ENCODE measurements at regions not wholly inside any gene's neighbourhood (a gene's known extent, or its start where the extent isn't known, plus 50 kb on each side); places are given as distances from the start of the nearest gene placed in this dataset.
"Not testable (repeated sequence)": the region's sequence is repeated elsewhere in the genome, so short reads cannot be mapped to it uniquely, and the experiment has no call there.

- Histone ChIP-seq H3K4me3 (ENCODE audit: low read length) (no peak overlapping the region), H3K27me3 (ENCODE audit: insufficient read depth, low read length) (no peaks in the 10 kb centered on the region), H3K4me1 (ENCODE audit: insufficient read depth, low read length) (no peaks in the 10 kb centered on the region), H3K9me3 (ENCODE audit: low read depth, low read length) (no peaks in the 10 kb centered on the region)
Measured at GRCh38 chr4:181860157-181860556, 383.0 kb upstream of the TENM3 start.

- Histone ChIP-seq H3K9me3 (ENCODE audit: low read depth, low read length) (no peaks in the 10 kb centered on the region), H3K4me3 (ENCODE audit: low read length) (no peak overlapping the region), H3K4me1 (ENCODE audit: insufficient read depth, low read length) (no peaks in the 10 kb centered on the region), H3K27me3 (ENCODE audit: insufficient read depth, low read length) (no peaks in the 10 kb centered on the region)
Measured at GRCh38 chr4:181860668-181861067, 382.5 kb upstream of the TENM3 start.

DNA sequence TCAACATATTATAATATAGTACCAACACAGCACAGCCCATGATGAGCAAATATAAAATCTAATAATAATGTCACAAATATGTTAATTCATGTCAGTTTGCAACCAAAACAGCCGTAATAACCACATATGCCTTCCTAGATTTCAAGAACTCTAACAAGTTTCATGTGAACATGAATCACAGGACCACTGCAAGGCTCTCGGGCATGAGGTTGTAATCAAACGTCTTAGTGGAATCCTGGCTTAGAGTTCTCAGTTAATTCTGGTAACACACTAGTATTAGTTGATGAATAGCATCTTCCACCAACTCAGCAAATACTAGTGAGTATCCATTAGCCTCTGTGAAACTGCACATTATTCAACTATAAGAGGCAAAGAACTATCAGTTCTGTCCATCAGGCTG lies 379.3 kb upstream of the TENM3 start:
- no peaks in the 10 kb centered on the region for H3K27me3 ChIP-seq (ENCODE audit: insufficient read depth, low read length)
- H3K4me1 ChIP-seq (ENCODE audit: insufficient read depth, low read length) = no peaks in the 10 kb centered on the region
- no peak overlapping the region for H3K4me3 ChIP-seq (ENCODE audit: low read length)
- no peaks in the 10 kb centered on the region for H3K9me3 ChIP-seq (ENCODE audit: low read depth, low read length)

GRCh38 chr4:181870326-181870725 lies 372.9 kb upstream of the TENM3 start:
- H3K9me3 ChIP-seq (ENCODE audit: low read depth, low read length) = no peaks in the 10 kb centered on the region
- H3K4me3 ChIP-seq (ENCODE audit: low read length) = no peak overlapping the region

GRCh38 chr4:181874602-181875001 lies 368.6 kb upstream of the TENM3 start:
- Histone ChIP-seq H3K4me3 (ENCODE audit: low read length) (no peak overlapping the region), H3K4me1 (ENCODE audit: insufficient read depth, low read length) (no peaks in the 10 kb centered on the region), H3K27me3 (ENCODE audit: insufficient read depth, low read length) (no peaks in the 10 kb centered on the region), H3K9me3 (ENCODE audit: low read depth, low read length) (no peaks in the 10 kb centered on the region)

More at GRCh38 chr4:181870326-181870725, 372.9 kb upstream of the TENM3 start:
- Histone ChIP-seq H3K4me1 (ENCODE audit: insufficient read depth, low read length) (no peaks in the 10 kb centered on the region), H3K27me3 (ENCODE audit: insufficient read depth, low read length) (no peaks in the 10 kb centered on the region)

GRCh38 chr4:181877329-181877848 lies 365.8 kb upstream of the TENM3 start:
- no peaks in the 10 kb centered on the region for H3K27me3 ChIP-seq (ENCODE audit: insufficient read depth, low read length)
- no peak overlapping the region for H3K4me3 ChIP-seq (ENCODE audit: low read length)
- H3K9me3 ChIP-seq (ENCODE audit: low read depth, low read length) = no peaks in the 10 kb centered on the region
- no peaks in the 10 kb centered on the region for H3K4me1 ChIP-seq (ENCODE audit: insufficient read depth, low read length)

DNA sequence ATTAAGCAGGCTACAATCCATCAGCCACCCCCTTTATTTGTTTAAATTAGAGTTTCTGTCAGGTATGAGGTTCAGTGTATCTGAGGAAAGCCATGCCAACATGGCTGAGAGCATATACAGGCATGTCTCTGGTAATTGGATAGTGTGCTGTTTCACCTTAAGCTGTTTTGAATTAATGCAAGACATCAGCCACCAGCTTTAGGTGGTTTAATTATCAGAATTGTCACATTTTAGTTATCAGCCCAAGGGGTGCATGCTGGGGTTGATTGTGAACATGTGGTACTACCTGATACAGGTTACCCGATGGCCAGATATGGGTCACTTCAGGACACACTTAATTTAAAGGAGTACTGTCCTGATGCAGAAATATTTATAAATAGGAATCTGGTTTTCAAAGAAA lies 353.2 kb upstream of the TENM3 start:
- Histone ChIP-seq H3K4me1 (ENCODE audit: insufficient read depth, low read length) (no peaks in the 10 kb centered on the region), H3K4me3 (ENCODE audit: low read length) (no peak overlapping the region), H3K27me3 (ENCODE audit: insufficient read depth, low read length) (no peaks in the 10 kb centered on the region), H3K9me3 (ENCODE audit: low read depth, low read length) (no peaks in the 10 kb centered on the region)

- no peaks in the 10 kb centered on the region for H3K4me1 ChIP-seq (ENCODE audit: insufficient read depth, low read length)
- no peaks in the 10 kb centered on the region for H3K9me3 ChIP-seq (ENCODE audit: low read depth, low read length)
- no peak overlapping the region for H3K4me3 ChIP-seq (ENCODE audit: low read length)
- no peaks in the 10 kb centered on the region for H3K27me3 ChIP-seq (ENCODE audit: insufficient read depth, low read length)
Measured at GRCh38 chr4:181890911-181891310, 352.3 kb upstream of the TENM3 start.

GRCh38 chr4:181896614-181897013 lies 346.6 kb upstream of the TENM3 start:
- Histone ChIP-seq H3K4me3 (ENCODE audit: low read length) (no peak overlapping the region), H3K27me3 (ENCODE audit: insufficient read depth, low read length) (no peaks in the 10 kb centered on the region), H3K4me1 (ENCODE audit: insufficient read depth, low read length) (no peaks in the 10 kb centered on the region), H3K9me3 (ENCODE audit: low read depth, low read length) (no peaks in the 10 kb centered on the region)

DNA sequence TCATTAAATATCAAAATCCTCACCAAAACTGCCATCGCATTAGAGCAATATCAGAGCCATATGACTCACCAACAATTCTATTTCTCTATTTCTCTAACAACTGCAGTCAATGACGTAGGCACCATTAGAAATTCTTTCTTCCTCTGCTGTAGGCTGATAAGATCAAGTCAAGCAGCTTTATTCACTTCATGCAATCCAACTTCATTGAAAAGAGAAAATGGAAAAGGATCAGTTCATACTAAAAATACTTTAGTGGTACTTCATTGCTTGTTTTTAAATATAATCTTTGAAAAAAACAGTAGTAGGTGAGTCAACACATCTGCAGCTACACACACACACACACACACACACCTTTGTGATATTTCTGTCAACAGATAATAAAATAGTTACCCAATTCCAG lies 345.3 kb upstream of the TENM3 start:
- no peaks in the 10 kb centered on the region for H3K9me3 ChIP-seq (ENCODE audit: low read depth, low read length)
- no peaks in the 10 kb centered on the region for H3K27me3 ChIP-seq (ENCODE audit: insufficient read depth, low read length)
- no peaks in the 10 kb centered on the region for H3K4me1 ChIP-seq (ENCODE audit: insufficient read depth, low read length)
- no peak overlapping the region for H3K4me3 ChIP-seq (ENCODE audit: low read length)

- not testable (repeated sequence) for H3K4me3 ChIP-seq (ENCODE audit: low read length); H3K9me3 ChIP-seq (ENCODE audit: low read depth, low read length); H3K4me1 ChIP-seq (ENCODE audit: insufficient read depth, low read length); H3K27me3 ChIP-seq (ENCODE audit: insufficient read depth, low read length)
Measured at GRCh38 chr4:181902404-181902803, 340.8 kb upstream of the TENM3 start.

DNA sequence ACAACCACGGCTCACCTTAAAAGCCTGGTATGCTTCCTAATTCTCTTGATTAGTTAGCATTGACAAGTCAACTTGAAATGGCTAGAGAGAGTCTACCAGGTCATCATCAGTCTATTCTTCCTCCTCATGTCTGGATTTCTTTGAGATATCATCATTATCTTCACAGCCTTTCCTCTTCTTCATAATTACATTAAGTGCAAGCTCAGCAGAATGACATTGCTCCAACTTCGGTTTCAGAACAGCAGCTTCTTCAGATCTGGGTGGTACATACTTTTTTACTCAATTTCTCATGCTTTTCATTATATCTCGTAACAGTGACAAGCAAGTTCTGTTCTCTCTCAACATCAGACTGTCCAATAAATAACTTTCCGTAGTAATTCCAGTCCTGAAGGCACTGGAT lies 337.5 kb upstream of the TENM3 start:
- no peak overlapping the region for H3K4me3 ChIP-seq (ENCODE audit: low read length)
- H3K27me3 ChIP-seq (ENCODE audit: insufficient read depth, low read length) = no peaks in the 10 kb centered on the region
- H3K4me1 ChIP-seq (ENCODE audit: insufficient read depth, low read length) = no peaks in the 10 kb centered on the region
- H3K9me3 ChIP-seq (ENCODE audit: low read depth, low read length) = no peaks in the 10 kb centered on the region

- Histone ChIP-seq H3K27me3 (ENCODE audit: insufficient read depth, low read length) (no peaks in the 10 kb centered on the region), H3K9me3 (ENCODE audit: low read depth, low read length) (no peaks in the 10 kb centered on the region), H3K4me3 (ENCODE audit: low read length) (no peak overlapping the region), H3K4me1 (ENCODE audit: insufficient read depth, low read length) (no peaks in the 10 kb centered on the region)
Measured at GRCh38 chr4:181908168-181908567, 335.0 kb upstream of the TENM3 start.

DNA sequence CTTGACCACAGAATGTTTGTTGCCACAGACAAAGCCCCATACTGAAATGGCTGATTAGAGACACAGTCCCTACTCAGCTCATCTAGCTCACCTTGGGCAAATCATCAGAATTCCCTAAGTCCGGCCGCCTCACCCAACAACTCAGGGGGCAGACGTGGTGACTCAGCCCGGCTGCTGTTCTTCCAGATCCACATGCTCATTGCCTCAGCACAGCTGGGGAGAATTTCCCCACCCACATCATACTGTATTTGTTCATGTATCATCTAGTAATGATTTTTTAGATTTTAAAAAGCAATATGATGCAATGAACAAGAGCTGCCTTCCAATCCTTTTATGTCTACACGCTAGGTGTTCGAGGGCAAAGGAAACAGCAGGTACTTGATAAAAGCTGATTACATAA lies 333.8 kb upstream of the TENM3 start:
- Histone ChIP-seq H3K4me1 (ENCODE audit: insufficient read depth, low read length) (no peaks in the 10 kb centered on the region), H3K27me3 (ENCODE audit: insufficient read depth, low read length) (no peaks in the 10 kb centered on the region), H3K9me3 (ENCODE audit: low read depth, low read length) (no peaks in the 10 kb centered on the region), H3K4me3 (ENCODE audit: low read length) (no peak overlapping the region)

GRCh38 chr4:181911420-181911819 lies 331.8 kb upstream of the TENM3 start:
- Histone ChIP-seq H3K9me3 (ENCODE audit: low read depth, low read length) (no peaks in the 10 kb centered on the region), H3K4me1 (ENCODE audit: insufficient read depth, low read length) (no peaks in the 10 kb centered on the region), H3K27me3 (ENCODE audit: insufficient read depth, low read length) (no peaks in the 10 kb centered on the region), H3K4me3 (ENCODE audit: low read length) (no peak overlapping the region)

GRCh38 chr4:181933471-181933870 lies 309.7 kb upstream of the TENM3 start:
- H3K27me3 ChIP-seq (ENCODE audit: insufficient read depth, low read length) = no peaks in the 10 kb centered on the region
- no peaks in the 10 kb centered on the region for H3K4me1 ChIP-seq (ENCODE audit: insufficient read depth, low read length)
- H3K4me3 ChIP-seq (ENCODE audit: low read length) = no peak overlapping the region
- no peaks in the 10 kb centered on the region for H3K9me3 ChIP-seq (ENCODE audit: low read depth, low read length)

- H3K9me3 ChIP-seq (ENCODE audit: low read depth, low read length) = no peaks in the 10 kb centered on the region
- H3K27me3 ChIP-seq (ENCODE audit: insufficient read depth, low read length) = no peaks in the 10 kb centered on the region
- no peak overlapping the region for H3K4me3 ChIP-seq (ENCODE audit: low read length)
- H3K4me1 ChIP-seq (ENCODE audit: insufficient read depth, low read length) = no peaks in the 10 kb centered on the region
Measured at GRCh38 chr4:181938631-181939030, 304.6 kb upstream of the TENM3 start.
